ENCODE measurements at regions not wholly inside any gene's neighbourhood (a gene's known extent, or its start where the extent isn't known, plus 50 kb on each side); places are given as distances from the start of the nearest gene placed in this dataset.

- TF ChIP-seq SNAI2 (CRISPR knock-in tag; IDR thresholded peaks at IDR 0.05) (no peak), GLIS3 (CRISPR knock-in tag; IDR thresholded peaks at IDR 0.05) (no peak), TCF4 (CRISPR knock-in tag; IDR thresholded peaks at IDR 0.05; ENCODE audit: borderline replicate concordance) (no peak), PATZ1 (CRISPR knock-in tag; IDR thresholded peaks at IDR 0.05; ENCODE audit: borderline replicate concordance) (no peak), BACH2 (CRISPR knock-in tag; IDR thresholded peaks at IDR 0.05; ENCODE audit: borderline replicate concordance) (no peak), OSR1 (CRISPR knock-in tag; IDR thresholded peaks at IDR 0.05) (no peak), CSDC2 (CRISPR knock-in tag; IDR thresholded peaks at IDR 0.05) (no peak), ZFP3 (CRISPR knock-in tag; IDR thresholded peaks at IDR 0.05) (no peak), ZNF8 (CRISPR knock-in tag; IDR thresholded peaks at IDR 0.05) (no peak), ISL1 (CRISPR knock-in tag; IDR thresholded peaks at IDR 0.05) (no peak), ZNF565 (CRISPR knock-in tag; conservative IDR thresholded peaks at IDR 0.05; ENCODE audit: low read depth) (no peak)
- TF ChIP-seq, protein P1, sequence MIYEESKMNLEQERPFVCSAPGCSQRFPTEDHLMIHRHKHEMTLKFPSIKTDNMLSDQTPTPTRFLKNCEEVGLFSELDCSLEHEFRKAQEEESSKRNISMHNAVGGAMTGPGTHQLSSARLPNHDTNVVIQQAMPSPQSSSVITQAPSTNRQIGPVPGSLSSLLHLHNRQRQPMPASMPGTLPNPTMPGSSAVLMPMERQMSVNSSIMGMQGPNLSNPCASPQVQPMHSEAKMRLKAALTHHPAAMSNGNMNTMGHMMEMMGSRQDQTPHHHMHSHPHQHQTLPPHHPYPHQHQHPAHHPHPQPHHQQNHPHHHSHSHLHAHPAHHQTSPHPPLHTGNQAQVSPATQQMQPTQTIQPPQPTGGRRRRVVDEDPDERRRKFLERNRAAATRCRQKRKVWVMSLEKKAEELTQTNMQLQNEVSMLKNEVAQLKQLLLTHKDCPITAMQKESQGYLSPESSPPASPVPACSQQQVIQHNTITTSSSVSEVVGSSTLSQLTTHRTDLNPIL (CRISPR knock-in tag; IDR thresholded peaks at IDR 0.05; ENCODE audit: low read depth) = no peak
These were observed 491.5 kb upstream of the KIRREL3 start (continued) for GRCh38 chr11:127492029-127492428.

DNA sequence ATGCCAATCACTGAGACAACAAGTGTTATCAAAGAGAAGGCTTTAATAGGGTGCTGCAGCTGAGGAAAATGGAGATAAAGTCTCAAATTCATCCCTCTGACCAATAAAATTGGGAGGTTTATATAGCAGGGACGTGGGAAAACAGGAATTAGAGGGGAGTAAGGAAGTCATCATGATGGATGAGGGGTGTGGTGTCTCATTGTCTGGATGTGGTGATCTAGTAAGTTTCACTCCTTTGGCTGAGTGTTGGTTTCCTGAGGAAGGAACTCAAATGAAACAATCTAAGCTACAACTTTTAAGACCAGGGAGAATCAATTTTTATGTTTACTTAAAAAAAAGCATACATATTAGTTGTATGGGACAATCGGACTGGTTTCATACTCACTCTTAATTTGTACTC lies 491.0 kb upstream of the KIRREL3 start:
- no peak for ATAC-seq
- TF ChIP-seq CSDC2 (CRISPR knock-in tag; IDR thresholded peaks at IDR 0.05) (no peak), TCF4 (CRISPR knock-in tag; IDR thresholded peaks at IDR 0.05; ENCODE audit: borderline replicate concordance) (no peak), OSR1 (CRISPR knock-in tag; IDR thresholded peaks at IDR 0.05) (no peak)
- TF ChIP-seq, protein P2, sequence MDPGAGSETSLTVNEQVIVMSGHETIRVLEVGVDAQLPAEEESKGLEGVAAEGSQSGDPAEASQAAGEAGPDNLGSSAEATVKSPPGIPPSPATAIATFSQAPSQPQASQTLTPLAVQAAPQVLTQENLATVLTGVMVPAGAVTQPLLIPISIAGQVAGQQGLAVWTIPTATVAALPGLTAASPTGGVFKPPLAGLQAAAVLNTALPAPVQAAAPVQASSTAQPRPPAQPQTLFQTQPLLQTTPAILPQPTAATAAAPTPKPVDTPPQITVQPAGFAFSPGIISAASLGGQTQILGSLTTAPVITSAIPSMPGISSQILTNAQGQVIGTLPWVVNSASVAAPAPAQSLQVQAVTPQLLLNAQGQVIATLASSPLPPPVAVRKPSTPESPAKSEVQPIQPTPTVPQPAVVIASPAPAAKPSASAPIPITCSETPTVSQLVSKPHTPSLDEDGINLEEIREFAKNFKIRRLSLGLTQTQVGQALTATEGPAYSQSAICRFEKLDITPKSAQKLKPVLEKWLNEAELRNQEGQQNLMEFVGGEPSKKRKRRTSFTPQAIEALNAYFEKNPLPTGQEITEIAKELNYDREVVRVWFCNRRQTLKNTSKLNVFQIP (CRISPR knock-in tag; IDR thresholded peaks at IDR 0.05; ENCODE audit: borderline replicate concordance, low read depth) = no peak

DNA sequence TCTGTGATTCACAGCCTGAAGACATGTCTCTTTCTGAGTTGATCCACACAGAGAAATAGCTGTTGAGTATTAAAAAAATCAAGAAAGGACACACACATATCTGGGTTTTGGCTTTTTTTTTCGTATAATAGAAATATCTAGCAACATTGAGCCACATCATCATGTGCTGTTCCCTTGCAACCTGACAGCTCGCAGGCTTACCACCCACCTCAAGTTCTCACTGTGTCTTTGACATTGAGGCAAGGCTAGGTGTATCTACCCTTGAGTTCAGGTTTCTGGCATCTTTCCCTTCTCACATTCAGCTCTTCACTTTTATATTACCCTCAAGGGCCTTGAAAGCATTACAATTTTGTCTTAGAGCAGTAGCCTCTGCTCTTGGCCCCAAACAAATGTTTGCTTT lies 490.3 kb upstream of the KIRREL3 start:
- no peak for ATAC-seq
- TF ChIP-seq ISL1 (CRISPR knock-in tag; IDR thresholded peaks at IDR 0.05) (no peak), ZFP3 (CRISPR knock-in tag; IDR thresholded peaks at IDR 0.05) (no peak), GLIS3 (CRISPR knock-in tag; IDR thresholded peaks at IDR 0.05) (no peak), CSDC2 (CRISPR knock-in tag; IDR thresholded peaks at IDR 0.05) (no peak), SNAI2 (CRISPR knock-in tag; IDR thresholded peaks at IDR 0.05) (no peak), TCF4 (CRISPR knock-in tag; IDR thresholded peaks at IDR 0.05; ENCODE audit: borderline replicate concordance) (no peak), PATZ1 (CRISPR knock-in tag; IDR thresholded peaks at IDR 0.05; ENCODE audit: borderline replicate concordance) (no peak), ESRRG (CRISPR knock-in tag; IDR thresholded peaks at IDR 0.05) (no peak), ZNF70 (CRISPR knock-in tag; IDR thresholded peaks at IDR 0.05) (no peak), TOX (CRISPR knock-in tag; IDR thresholded peaks at IDR 0.05; ENCODE audit: borderline replicate concordance) (no peak), ZFP30 (CRISPR knock-in tag; IDR thresholded peaks at IDR 0.05) (no peak)

DNA sequence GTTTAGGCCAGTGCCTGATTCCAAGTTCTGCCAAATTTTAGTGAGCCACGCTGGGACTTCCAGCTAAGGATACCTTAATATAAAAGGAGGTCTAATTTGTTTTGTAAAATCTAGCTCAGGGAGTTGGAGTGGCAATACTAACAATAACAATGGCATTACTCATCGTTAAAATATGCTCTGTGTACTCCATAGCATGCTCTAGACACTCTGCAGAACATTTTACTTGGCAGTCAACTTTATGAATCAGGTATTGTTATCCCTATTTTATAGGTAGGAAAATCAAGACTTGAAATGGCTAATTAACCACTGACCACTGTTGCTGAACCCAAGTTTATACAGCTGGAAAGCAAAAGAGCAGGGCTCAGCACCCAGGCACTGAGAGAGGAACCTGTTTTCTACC lies 485.0 kb upstream of the KIRREL3 start:
- TF ChIP-seq, protein P3, sequence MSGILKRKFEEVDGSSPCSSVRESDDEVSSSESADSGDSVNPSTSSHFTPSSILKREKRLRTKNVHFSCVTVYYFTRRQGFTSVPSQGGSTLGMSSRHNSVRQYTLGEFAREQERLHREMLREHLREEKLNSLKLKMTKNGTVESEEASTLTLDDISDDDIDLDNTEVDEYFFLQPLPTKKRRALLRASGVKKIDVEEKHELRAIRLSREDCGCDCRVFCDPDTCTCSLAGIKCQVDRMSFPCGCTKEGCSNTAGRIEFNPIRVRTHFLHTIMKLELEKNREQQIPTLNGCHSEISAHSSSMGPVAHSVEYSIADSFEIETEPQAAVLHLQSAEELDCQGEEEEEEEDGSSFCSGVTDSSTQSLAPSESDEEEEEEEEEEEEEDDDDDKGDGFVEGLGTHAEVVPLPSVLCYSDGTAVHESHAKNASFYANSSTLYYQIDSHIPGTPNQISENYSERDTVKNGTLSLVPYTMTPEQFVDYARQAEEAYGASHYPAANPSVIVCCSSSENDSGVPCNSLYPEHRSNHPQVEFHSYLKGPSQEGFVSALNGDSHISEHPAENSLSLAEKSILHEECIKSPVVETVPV (CRISPR knock-in tag; IDR thresholded peaks at IDR 0.05) = no peak
- no peak for ATAC-seq

DNA sequence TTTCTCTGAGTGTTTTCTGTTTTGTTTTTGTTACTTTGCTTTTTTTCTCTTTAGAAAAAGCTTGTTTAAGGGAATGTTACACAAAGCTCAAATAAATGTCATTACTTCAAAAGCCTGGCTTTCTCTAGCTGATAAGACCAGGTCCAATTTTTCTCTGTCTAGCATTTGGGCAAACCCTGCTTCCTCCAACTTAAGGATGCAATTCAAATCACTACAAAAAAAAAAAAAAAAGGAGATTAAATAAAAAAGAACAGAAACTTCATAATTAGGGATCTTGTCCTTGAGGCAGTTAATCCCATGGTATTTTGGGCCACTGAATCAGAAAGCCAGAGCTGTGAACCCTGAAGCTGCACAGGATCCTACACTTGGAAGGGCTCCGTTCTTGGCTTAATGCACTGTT lies 480.8 kb upstream of the KIRREL3 start:
- no peak for ATAC-seq
- TF ChIP-seq PPARA (CRISPR knock-in tag; IDR thresholded peaks at IDR 0.05; ENCODE audit: borderline replicate concordance) = no peak
- no peak for TF ChIP-seq RARB (CRISPR knock-in tag; IDR thresholded peaks at IDR 0.05)
- TF ChIP-seq TCF4 (CRISPR knock-in tag; IDR thresholded peaks at IDR 0.05; ENCODE audit: borderline replicate concordance) = no peak
- no peak for TF ChIP-seq ZNF565 (CRISPR knock-in tag; conservative IDR thresholded peaks at IDR 0.05; ENCODE audit: low read depth)
- TF ChIP-seq, protein P2 (CRISPR knock-in tag; IDR thresholded peaks at IDR 0.05; ENCODE audit: borderline replicate concordance, low read depth) = no peak
- no peak for TF ChIP-seq ZNF70 (CRISPR knock-in tag; IDR thresholded peaks at IDR 0.05)
- TF ChIP-seq ZNF8 (CRISPR knock-in tag; IDR thresholded peaks at IDR 0.05) = no peak
- no peak for TF ChIP-seq ISL1 (CRISPR knock-in tag; IDR thresholded peaks at IDR 0.05)
- TF ChIP-seq GLIS3 (CRISPR knock-in tag; IDR thresholded peaks at IDR 0.05) = no peak
- TF ChIP-seq, protein P1 (CRISPR knock-in tag; IDR thresholded peaks at IDR 0.05; ENCODE audit: low read depth) = no peak
- no peak for TF ChIP-seq PATZ1 (CRISPR knock-in tag; IDR thresholded peaks at IDR 0.05; ENCODE audit: borderline replicate concordance)
